Panc1 (cell line): ENCODE measurements at regions not wholly inside any gene's neighbourhood (a gene's known extent, or its start where the extent isn't known, plus 50 kb on each side); places are given as distances from the start of the nearest gene placed in this dataset.

ENCODE experiments used
- ATAC-seq: fragments of 200-7000 bp; cut with Tn5 transposase; 2 replicates; pipeline ENCODE4 v1.9.1; 2020; ENCODE audit warnings: mild to moderate bottlenecking, moderate library complexity
- BruUV-seq: library from RNA; stranded (reverse); fragments of 400-500 nt; replicated peaks from 2 replicates; lab custom pipeline; 2021; lab: Mats Ljungman, UMichigan
- CTCF ChIA-PET: fragments of 300-600 bp; sonication (Branson Sonifier 250); formaldehyde crosslinking; loops from one replicate; lab custom pipeline; 2022; ENCODE audit warnings: antibody characterized with exemption; lab: Charles Lee
- POLR2A ChIA-PET: fragments of 300-600 bp; sonication (Branson Sonifier 250); formaldehyde crosslinking; loops from one replicate; lab custom pipeline; 2022; ENCODE audit warnings: antibody characterized with exemption; lab: Charles Lee
- DNase-seq: peaks from one replicate; pipeline ENCODE4 v3.0.0-alpha.2; 2010; ENCODE audit warnings: low read depth, low spot score
- H3K27ac ChIP-seq: 2 replicates; pipeline ENCODE4 v1.5.1; 2011; ENCODE audit warnings: mild to moderate bottlenecking, low read length, inconsistent platforms
- H3K27me3 ChIP-seq: fragments of 200-500 bp; sonication (Bioruptor generic); 2 replicates; pipeline ENCODE4 v1.6.0; 2014; ENCODE audit warnings: low read length, inconsistent platforms; ENCODE audit not compliant: control insufficient read depth, insufficient read depth
- H3K36me3 ChIP-seq: fragments of 200-500 bp; sonication (Bioruptor generic); 2 replicates; pipeline ENCODE4 v1.5.1; 2014; ENCODE audit warnings: inconsistent platforms, mild to moderate bottlenecking, low read length, moderate library complexity; ENCODE audit not compliant: control insufficient read depth, insufficient read depth
- H3K4me1 ChIP-seq: 2 replicates; pipeline ENCODE4 v1.5.1; 2011; ENCODE audit warnings: inconsistent platforms, mild to moderate bottlenecking, low read length, moderate library complexity; ENCODE audit not compliant: control insufficient read depth, insufficient read depth
- H3K4me3 ChIP-seq, 2 experiments: 2 replicates each; pipeline ENCODE4 v1.5.1; 2011 to 2012; ENCODE audit warnings: low read depth in 2 of 2, low read length in 2 of 2, mild to moderate bottlenecking in 2 of 2, inconsistent platforms in 1 of 2, moderate library complexity in 1 of 2
- H3K9me3 ChIP-seq: fragments of 200-500 bp; sonication (Bioruptor generic); 2 replicates; pipeline ENCODE4 v1.5.1; 2014; ENCODE audit warnings: low read depth, mild to moderate bottlenecking, inconsistent platforms, low read length, moderate library complexity; ENCODE audit not compliant: control insufficient read depth, insufficient read depth
- CTCF ChIP-seq: fragments of 450-650 bp; IDR thresholded peaks from 2 replicates; pipeline ENCODE4 v1.5.1; 2017; ENCODE audit warnings: mild to moderate bottlenecking
- POLR2AphosphoS5 ChIP-seq: IDR thresholded peaks from 2 replicates; pipeline ENCODE4 v1.6.1; 2012; ENCODE audit warnings: mild to moderate bottlenecking, low read depth, low read length, moderate library complexity
- SIN3A ChIP-seq: IDR thresholded peaks from 2 replicates; pipeline ENCODE4 v1.6.1; 2012; ENCODE audit warnings: low read depth, mild to moderate bottlenecking, low read length, moderate library complexity, borderline replicate concordance; ENCODE audit not compliant: insufficient read depth
- TCF7L2 ChIP-seq: IDR thresholded peaks from 2 replicates; pipeline ENCODE4 v1.6.1; 2011; ENCODE audit warnings: mild to moderate bottlenecking, low read depth, low read length, inconsistent platforms
- in situ Hi-C: cut with HindIII; loops from 2 replicates; pipeline ENCODE4 v1.10.0; 2016; ENCODE audit warnings: low sequenced_read_pairs, low pct_unique_long_range_greater_than_20kb
- intact Hi-C: fragments of 100-400 bp; cut with micrococcal nuclease; formaldehyde crosslinking; loops from one replicate; pipeline ENCODE4 v1.10.0; 2022; ENCODE audit not compliant: unreplicated experiment
- TF ChIP-seq, protein P1 (sequence below), 2 experiments: IDR thresholded peaks; 2 replicates each; pipeline ENCODE4 v1.6.1; 2011 to 2012; ENCODE audit warnings: low read depth in 2 of 2, control low read depth in 1 of 2, low read length in 1 of 2, mild to moderate bottlenecking in 1 of 2, moderate library complexity in 1 of 2; ENCODE audit not compliant: insufficient read depth in 1 of 2

DNA sequence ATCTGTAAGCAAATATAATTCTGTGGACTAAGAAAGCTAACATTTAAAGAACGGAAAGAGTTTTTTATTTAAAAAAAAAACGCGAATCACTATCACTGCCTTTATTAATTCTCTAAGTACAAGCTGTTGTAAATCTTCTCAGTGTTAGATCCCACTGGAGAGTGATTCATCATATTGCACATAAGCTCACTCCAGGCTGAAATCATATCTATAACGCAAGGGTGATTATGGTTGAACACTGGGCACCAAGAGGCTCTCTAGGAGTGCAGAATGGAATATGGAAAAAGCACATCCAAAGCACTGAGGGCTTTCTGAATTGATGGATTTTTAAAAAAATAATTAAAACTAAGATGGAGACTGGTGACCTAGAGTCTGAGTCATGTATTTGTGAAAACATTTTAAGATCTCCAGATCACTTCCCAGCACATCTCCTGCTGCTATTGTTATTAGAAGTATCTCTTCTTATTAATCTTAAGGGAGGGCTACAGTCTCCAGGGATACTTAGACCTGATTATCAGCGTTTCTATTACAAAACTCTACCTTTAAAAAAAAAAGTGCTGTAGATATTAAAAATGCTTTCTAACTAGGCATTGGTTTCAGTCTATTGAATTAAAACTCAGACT lies 1106.8 kb downstream of the AACS start:
- CTCF ChIA-PET = no interaction called here
- in situ Hi-C loops = no loop called here
- POLR2A ChIA-PET = no interaction called here

DNA sequence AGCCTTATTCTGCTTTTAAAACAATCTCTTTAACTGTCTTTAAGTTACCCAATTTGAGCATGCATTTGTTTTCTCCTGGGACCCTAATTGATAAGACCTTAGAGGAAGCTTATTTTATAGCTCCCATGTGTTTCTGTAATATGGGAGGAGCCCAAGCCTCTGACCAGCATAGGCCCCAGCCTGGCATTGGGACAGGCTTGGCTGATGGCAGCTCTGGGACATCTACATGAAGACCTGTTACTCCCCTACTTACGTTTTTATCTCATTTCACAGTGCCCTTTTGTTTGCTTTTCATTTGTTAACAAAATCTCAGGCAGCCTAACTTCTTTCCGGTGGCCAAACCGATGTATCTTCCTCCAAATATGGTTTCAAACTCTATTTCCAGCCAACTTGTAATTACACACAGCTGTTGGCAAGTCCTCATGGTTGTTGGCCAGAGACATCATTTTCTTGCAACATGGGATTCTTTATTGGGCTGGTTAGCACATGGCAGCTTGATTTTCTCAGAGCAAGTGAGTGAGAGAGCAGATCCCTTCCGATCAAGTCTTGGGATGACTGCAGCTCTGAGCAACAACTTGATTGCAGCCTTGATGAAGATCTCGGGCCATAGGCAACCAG lies 1117.5 kb downstream of the AACS start:
- ChIA-PET CTCF (no interaction called here), POLR2A (no interaction called here)
- no peak for DNase-seq
- no peak overlapping the region for H3K4me3 ChIP-seq
- TF ChIP-seq CTCF = no peak
- TF ChIP-seq, protein P1, sequence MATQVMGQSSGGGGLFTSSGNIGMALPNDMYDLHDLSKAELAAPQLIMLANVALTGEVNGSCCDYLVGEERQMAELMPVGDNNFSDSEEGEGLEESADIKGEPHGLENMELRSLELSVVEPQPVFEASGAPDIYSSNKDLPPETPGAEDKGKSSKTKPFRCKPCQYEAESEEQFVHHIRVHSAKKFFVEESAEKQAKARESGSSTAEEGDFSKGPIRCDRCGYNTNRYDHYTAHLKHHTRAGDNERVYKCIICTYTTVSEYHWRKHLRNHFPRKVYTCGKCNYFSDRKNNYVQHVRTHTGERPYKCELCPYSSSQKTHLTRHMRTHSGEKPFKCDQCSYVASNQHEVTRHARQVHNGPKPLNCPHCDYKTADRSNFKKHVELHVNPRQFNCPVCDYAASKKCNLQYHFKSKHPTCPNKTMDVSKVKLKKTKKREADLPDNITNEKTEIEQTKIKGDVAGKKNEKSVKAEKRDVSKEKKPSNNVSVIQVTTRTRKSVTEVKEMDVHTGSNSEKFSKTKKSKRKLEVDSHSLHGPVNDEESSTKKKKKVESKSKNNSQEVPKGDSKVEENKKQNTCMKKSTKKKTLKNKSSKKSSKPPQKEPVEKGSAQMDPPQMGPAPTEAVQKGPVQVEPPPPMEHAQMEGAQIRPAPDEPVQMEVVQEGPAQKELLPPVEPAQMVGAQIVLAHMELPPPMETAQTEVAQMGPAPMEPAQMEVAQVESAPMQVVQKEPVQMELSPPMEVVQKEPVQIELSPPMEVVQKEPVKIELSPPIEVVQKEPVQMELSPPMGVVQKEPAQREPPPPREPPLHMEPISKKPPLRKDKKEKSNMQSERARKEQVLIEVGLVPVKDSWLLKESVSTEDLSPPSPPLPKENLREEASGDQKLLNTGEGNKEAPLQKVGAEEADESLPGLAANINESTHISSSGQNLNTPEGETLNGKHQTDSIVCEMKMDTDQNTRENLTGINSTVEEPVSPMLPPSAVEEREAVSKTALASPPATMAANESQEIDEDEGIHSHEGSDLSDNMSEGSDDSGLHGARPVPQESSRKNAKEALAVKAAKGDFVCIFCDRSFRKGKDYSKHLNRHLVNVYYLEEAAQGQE (IDR thresholded peaks at IDR 0.05; ENCODE audit: insufficient read depth in 1 of 2, low read depth in 2 of 2, low read length in 1 of 2) = no peak
- no peak for TF ChIP-seq TCF7L2
- no peak for TF ChIP-seq POLR2AphosphoS5
- no peak for TF ChIP-seq SIN3A
- H3K4me1 ChIP-seq = no peaks in the 10 kb centered on the region
- in situ Hi-C loops (no loop called here), intact Hi-C loops (no loop called here)
- BruUV-seq = no TSS peak
- H3K9me3 ChIP-seq = no peaks in the 10 kb centered on the region
- H3K27me3 ChIP-seq = no peaks in the 10 kb centered on the region
- no peak for ATAC-seq
- no peak overlapping the region for H3K27ac ChIP-seq
- no peaks in the 10 kb centered on the region for H3K36me3 ChIP-seq

More for the DNA sequence above, 1106.8 kb downstream of the AACS start:
- H3K9me3 ChIP-seq = no peaks in the 10 kb centered on the region
- no peak overlapping the region for H3K4me3 ChIP-seq
- BruUV-seq = no TSS peak
- DNase-seq (no peak), ATAC-seq (no peak)
- H3K36me3 ChIP-seq = no peaks in the 10 kb centered on the region
- H3K27me3 ChIP-seq = no peaks in the 10 kb centered on the region
- intact Hi-C loops = no loop called here
- no peak overlapping the region for H3K27ac ChIP-seq
- TF ChIP-seq, protein P1 (IDR thresholded peaks at IDR 0.05; ENCODE audit: insufficient read depth in 1 of 2, low read depth in 2 of 2, low read length in 1 of 2) = no peak
- TF ChIP-seq SIN3A (no peak), POLR2AphosphoS5 (no peak), TCF7L2 (no peak), CTCF (no peak)
- no peaks in the 10 kb centered on the region for H3K4me1 ChIP-seq
